Loucy (cell line): ENCODE measurements at regions not wholly inside any gene's neighbourhood (a gene's known extent, or its start where the extent isn't known, plus 50 kb on each side); places are given as distances from the start of the nearest gene placed in this dataset.

Source experiments
- CTCF ChIP-seq: fragments of 200-600 bp; sonication (generic); conservative IDR thresholded peaks from 2 replicates; pipeline ENCODE4 v1.5.1; 2014; ENCODE audit warnings: mild to moderate bottlenecking, antibody characterized with exemption, low read length
- EZH2phosphoT487 ChIP-seq: fragments of 200-600 bp; IDR thresholded peaks from 2 replicates; pipeline ENCODE4 v1.6.1; 2018; ENCODE audit warnings: antibody characterized with exemption, mild to moderate bottlenecking, moderate library complexity, borderline replicate concordance

- TF ChIP-seq CTCF (no peak), EZH2phosphoT487 (no peak)
These were observed 193.4 kb downstream of the BARX2 start for GRCh38 chr11:129569007-129569406.
